OCI-LY7 (cell line): ENCODE measurements at regions not wholly inside any gene's neighbourhood (a gene's known extent, or its start where the extent isn't known, plus 50 kb on each side); places are given as distances from the start of the nearest gene placed in this dataset.

Experiments
- EZH2phosphoT487 ChIP-seq: fragments of 200-600 bp; sonication (generic); IDR thresholded peaks from 2 replicates; pipeline ENCODE4 v1.6.1; 2018; ENCODE audit warnings: low read depth, borderline replicate concordance, mild to moderate bottlenecking, mixed run types, antibody characterized with exemption, low read length, moderate library complexity, mixed read lengths
- TF ChIP-seq, protein P1 (sequence below): fragments of 200-600 bp; sonication (generic); conservative IDR thresholded peaks from 2 replicates; pipeline ENCODE4 v1.5.1; 2014; ENCODE audit warnings: mild to moderate bottlenecking, antibody characterized with exemption, low read length, moderate library complexity, mixed read lengths

DNA sequence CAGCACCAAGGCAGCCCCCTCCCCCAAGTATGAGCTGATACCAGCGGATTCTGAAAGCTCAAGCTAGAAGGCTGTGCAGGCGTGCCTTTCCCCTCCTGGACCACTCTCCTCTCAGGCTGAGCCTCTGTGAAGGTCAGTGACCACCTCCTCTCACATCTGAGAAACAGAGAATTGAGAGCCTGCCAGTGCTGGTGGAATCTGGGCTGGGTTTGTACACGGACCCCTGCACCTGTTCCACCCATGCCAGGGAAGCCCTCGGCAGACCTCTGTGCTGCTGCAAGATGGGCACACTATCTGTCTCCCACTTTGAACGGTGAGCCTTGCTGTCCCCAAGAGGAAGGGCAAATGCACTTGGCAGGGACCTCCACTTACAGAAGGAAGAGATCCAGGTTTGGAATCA lies 54.7 kb upstream of the SDK2 start:
- TF ChIP-seq, protein P1, sequence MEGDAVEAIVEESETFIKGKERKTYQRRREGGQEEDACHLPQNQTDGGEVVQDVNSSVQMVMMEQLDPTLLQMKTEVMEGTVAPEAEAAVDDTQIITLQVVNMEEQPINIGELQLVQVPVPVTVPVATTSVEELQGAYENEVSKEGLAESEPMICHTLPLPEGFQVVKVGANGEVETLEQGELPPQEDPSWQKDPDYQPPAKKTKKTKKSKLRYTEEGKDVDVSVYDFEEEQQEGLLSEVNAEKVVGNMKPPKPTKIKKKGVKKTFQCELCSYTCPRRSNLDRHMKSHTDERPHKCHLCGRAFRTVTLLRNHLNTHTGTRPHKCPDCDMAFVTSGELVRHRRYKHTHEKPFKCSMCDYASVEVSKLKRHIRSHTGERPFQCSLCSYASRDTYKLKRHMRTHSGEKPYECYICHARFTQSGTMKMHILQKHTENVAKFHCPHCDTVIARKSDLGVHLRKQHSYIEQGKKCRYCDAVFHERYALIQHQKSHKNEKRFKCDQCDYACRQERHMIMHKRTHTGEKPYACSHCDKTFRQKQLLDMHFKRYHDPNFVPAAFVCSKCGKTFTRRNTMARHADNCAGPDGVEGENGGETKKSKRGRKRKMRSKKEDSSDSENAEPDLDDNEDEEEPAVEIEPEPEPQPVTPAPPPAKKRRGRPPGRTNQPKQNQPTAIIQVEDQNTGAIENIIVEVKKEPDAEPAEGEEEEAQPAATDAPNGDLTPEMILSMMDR = no peak
- no peak for TF ChIP-seq EZH2phosphoT487
